KBM-7 (cell line): ENCODE measurements at regions not wholly inside any gene's neighbourhood (a gene's known extent, or its start where the extent isn't known, plus 50 kb on each side); places are given as distances from the start of the nearest gene placed in this dataset.
A peak's percentile ranks its signal among the peaks of the same experiment; 100 is the strongest.
"Not testable (repeated sequence)": the region's sequence is repeated elsewhere in the genome, so short reads cannot be mapped to it uniquely, and the experiment has no call there.

Experiments used
- DNase-seq: peaks from one replicate; pipeline ENCODE4 v3.0.0-alpha.2; 2015
- in situ Hi-C: fragments of 300-500 bp; cut with MboI; formaldehyde crosslinking; loops from 2 replicates; pipeline ENCODE4 v1.14.3; 2020; ENCODE audit warnings: low sequenced_read_pairs, low pct_unique_long_range_greater_than_20kb, mixed read lengths

DNA sequence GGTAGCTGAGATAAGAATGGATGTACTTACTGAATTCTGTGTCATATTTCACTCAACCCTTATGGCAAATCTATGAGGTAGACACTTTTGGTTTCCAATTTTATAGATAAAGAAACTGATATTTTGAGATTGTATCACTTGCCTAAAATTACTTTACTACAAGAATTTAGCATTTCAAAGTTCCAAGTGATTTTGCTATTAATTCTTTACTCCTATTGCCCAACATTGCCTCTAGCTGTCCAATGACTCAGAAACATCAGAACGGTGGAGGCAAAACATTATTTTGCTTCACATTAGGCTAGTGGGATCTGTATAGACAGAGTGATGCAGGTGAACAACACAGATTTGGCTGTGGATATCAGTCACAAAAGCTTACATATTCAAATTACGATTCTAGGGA, 747.2 kb upstream of the NEGR1 start:
- in situ Hi-C loops = no loop called here
- DNase-seq = no peak

DNA sequence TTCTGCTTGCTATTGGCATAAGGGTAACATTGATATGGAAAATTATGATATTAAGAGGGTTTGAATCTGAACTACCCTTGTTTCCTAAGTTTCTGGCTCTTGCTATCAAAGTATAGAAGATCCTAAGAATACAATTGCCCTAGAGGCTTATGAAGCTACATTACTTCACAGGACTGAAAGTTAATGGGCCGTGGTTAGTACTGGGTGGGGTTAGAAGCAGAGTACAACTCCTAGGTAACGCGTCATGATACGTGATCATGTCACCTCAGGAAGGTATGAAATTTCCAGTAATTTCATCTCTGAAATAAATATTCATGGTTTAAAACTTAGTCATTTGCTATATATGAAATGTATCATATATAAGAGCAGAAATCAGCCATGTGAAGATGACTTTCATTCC, 743.8 kb upstream of the NEGR1 start:
- in situ Hi-C loops = no loop called here
- no peak for DNase-seq

DNA sequence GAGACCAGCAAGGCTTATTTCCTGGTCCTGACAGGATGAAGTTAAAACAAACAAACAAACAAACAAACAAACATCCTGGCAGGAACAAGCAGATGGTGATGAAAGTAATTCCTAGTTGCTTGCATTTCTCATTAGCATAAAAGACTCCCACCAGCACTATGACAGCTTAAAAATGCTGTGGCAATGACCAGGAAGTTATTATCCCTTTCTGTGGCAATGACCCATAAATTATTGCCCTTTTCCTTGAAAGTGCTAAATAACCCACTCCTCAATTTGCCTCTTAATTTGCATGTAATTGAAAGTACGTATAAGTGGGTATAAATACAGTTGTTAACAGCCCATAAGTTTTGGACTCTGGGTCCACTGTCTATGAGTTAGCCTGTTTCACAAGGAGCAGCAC, 727.6 kb upstream of the NEGR1 start:
- no peak for DNase-seq
- in situ Hi-C loops = no loop called here

DNA sequence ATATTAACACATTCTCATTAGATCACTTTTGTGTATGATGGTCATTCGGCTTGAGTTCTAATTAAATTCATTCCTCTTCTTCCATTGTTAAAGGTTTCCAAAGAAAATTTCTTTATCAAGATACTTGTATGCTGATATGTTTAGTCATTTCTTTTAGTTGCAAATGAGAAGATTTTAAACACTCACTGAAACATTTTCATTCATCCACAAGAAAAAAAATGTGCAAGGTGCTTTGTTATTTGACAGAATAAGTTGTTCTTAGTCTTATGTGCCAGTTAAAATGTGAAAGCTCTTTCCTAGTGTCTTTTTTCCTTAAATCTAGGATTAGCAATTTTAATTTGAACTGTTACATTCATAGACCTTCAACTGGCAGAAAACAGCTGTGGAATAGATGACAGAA, 727.0 kb upstream of the NEGR1 start:
- in situ Hi-C loops = no loop called here
- DNase-seq = no peak

DNA sequence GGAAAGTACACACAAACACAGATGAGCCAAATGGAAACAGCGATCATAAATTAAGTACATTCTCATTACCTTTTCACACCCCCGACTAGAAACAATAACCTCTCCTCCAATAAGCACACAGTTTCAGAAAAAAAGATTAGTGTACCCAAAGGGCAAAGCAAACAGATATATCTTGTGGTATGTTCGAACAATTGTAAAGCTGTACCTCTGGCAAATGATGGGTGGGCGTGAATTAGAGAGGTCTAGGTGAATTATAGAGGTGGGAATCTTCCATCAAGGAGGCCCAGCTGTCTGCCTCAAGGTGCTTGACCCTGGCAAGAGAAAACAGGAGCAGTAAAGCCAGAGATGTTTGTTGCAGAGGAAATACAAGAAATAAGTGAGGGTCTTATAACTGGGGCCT, 715.3 kb upstream of the NEGR1 start:
- DNase-seq = no peak
- in situ Hi-C loops = no loop called here

DNA sequence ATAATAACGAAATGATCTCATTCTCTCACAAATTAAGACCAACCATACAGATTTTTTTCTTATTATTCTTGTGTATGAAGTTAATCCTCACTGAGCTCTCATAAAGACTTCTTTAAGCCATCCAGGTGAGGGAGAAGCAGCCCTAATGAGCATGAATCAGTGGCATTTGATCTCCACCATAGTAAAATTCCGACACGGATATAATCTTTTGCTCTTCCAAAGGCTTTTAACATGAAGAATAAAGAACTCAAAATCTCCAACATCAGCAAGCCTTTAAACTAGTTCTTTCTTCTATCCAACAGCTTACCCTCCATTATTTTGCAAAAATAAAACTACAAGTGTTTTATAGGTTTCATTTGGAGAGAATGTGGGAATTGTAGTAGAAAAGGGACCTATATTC, 714.7 kb upstream of the NEGR1 start:
- in situ Hi-C loops = no loop called here
- no peak for DNase-seq

DNA sequence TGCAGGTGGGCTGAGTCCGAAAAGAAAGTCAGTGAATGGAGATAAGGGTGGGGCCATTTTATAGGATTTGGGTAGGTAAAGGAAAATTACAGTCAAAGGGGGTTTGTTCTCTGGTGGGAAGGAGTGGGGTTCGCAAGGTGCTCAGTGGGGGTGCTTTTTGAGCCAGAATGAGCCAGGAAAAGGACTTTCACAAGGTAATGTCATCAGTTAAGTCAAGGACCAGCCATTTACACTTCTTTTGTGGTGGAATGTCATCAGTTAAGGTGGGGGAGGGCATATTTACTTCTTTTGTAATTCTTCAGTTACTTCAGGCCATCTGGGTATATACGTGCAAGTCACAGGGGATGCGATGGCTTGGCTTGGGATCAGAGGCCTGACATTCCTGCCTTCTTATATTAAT, 705.5 kb upstream of the NEGR1 start:
- DNase-seq, in situ Hi-C loops: not testable (repeated sequence)

DNA sequence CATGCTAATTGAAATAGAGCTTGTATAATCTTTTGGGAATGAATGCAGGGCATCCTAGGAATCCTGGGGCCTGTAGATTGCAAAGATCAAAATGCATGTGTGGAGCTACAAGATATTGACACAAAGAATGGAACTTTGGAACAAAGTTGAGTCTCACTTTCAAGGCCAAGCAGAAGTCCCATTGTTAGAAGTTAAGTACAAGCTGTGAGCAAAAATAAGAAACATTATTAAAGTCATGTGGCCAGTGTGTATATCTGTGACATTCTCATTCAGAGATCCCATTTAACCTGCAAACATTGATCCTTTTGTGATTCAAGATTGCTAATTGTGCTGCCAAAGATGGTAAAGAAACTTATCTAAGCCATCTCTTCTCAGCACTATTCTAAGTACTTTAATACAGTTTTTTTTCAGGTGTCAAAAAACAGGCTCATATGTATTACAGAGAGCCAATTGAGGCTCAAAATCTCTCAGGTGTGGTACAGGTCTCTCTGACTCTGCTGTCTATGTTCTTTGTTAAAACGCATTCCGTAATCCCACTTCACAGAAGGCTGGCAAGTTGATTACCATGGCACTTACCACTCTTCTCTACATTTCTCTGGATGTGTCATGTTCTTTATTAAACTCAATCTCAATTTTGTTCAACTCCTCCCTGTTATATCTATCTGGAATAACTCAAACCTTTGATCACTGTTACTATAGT, 704.4 kb upstream of the NEGR1 start:
- no peak for DNase-seq
- in situ Hi-C loops = no loop called here

DNA sequence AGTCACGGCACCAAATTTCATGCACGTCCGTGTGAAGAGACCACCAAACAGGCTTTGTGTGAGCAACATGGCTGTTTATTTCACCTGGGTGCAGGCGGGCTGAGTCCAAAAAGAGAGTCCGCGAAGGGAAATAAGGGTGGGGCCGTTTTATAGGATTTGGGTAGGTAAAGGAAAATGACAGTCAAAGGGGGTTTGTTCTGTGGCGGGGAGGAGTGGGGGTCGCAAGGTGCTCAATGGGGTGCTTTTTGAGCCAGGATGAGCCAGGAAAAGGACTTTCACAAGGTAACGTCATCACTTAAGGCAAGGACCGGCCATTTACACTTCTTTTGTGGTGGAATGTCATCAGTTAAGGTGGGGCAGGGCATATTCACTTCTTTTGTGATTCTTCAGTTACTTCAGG, 702.7 kb upstream of the NEGR1 start:
- in situ Hi-C loops, DNase-seq: not testable (repeated sequence)

DNA sequence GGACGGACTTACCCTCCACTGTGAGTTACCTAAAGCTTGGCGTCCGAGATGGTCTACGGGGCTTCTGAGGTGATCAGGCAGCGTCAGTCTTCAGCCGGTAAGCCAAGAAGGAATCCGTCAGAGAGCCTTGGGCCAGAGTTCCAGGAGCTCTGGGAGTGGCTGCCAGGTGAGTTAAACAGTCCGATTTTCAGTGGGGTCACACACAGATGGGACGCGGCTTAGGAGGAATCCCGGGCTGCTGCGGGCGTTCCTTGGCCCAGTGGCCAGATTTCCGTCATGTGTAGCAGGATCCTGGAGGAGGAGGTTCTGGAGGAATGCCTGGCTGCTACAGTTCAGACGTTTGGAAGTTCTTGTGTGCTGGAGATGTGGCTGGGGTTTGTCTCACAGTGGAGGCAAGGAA, 700.7 kb upstream of the NEGR1 start:
- in situ Hi-C loops = not testable (repeated sequence)

DNA sequence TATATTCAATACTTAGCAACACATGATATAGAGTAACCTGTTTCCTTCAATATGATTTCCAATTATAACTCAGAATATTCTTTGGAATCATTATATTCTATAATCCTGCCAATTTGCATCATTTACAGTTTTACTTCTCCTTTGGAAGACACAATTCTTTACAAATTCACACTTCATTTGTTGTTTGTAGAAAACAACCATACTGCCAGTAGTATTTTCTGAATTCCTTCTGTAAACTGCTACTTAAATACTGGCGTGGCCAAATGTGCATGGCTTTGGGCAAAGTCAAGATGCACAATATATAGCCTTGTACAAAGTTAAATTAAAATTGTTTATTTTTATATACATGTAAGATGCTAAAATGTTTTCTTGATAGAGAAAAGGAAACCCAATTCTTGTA, 687.1 kb upstream of the NEGR1 start:
- in situ Hi-C loops = no loop called here
- no peak for DNase-seq

More for the DNA sequence above, 700.7 kb upstream of the NEGR1 start:
- not testable (repeated sequence) for DNase-seq

DNA sequence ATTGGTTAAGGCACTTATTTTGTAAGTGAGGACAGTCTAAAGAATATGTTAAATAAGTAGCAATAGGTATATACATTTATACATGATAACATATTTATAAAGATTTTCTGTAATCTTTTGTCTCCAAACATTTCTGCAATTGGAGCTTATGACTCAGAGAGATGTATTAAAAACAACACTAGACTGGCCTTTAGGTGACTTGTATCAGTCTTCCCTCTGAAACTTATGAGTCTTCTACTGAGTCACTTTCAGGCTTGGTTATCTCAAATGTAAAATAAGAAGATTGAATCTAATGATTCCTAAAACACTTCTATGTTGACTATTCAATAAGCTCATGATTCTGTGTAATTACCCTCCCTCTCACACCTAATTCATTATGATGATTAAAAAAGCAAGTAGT, 672.6 kb upstream of the NEGR1 start:
- in situ Hi-C loops = no loop called here
- no peak for DNase-seq

DNA sequence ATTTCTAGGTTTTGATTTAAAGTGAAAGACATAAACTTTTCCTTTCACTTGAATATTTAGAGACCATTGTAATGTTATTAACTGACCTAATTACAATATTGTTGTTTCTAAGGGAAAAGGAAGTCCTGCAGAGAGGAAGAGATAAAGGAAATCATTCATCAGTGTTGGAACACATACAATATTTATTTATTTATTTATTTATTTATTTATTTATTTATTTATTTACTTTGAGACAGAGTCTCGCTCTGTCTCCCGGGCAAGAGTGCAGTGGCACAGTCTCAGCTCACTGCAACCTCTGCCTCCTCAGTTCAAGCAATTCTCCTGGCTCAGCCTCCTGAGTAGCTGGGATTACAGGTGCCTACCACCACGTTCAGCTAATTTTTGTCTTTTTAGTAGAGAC, 668.6 kb upstream of the NEGR1 start:
- in situ Hi-C loops, DNase-seq: not testable (repeated sequence)

DNA sequence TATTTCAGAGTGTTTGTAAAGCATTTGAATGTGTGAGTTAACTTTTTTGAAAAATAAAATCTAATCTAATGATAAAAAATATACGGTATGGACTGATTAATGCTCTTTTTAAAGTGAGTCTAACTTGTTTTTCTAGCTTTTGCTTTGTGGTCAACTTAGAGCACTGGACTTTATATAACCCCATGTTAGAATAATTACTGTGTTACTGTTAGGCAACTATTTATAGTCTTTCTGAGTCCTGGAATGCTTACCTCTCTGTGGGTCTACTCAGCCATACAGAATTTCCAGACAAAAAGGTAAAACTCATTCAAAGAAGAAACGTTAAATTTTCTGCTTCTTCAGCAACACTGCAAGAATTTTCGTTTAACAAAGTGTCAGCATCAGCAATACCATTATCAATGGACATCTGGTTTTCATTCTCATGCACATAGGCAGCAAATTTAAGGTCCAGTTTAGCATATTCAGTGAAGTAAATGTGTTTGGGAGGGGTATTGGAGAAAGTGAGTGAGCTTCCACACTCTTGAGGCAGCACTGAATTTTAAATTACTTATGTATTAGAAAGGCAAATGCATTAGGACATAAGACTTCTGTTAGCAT, 664.7 kb upstream of the NEGR1 start:
- DNase-seq = no peak
- in situ Hi-C loops = no loop called here

DNA sequence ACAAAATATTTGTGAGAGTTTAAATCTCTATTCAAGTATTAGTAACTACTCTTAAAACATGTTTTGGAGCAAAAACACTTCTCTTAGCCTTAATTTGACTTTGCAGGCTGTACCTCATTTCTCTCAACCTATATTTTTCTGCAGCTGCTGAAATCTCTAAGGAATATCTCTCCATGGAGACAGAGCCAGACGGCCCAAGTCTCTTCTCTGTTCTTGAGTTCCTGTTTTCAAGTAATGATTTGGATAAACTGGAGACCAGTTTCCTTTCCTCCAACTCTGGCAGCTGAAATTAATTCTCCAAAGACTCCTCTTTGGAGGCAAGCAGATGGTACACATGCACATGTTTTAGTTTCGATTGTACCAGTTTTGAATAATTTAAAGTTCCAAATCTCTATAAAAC, 659.7 kb upstream of the NEGR1 start:
- in situ Hi-C loops = no loop called here
- no peak for DNase-seq

DNA sequence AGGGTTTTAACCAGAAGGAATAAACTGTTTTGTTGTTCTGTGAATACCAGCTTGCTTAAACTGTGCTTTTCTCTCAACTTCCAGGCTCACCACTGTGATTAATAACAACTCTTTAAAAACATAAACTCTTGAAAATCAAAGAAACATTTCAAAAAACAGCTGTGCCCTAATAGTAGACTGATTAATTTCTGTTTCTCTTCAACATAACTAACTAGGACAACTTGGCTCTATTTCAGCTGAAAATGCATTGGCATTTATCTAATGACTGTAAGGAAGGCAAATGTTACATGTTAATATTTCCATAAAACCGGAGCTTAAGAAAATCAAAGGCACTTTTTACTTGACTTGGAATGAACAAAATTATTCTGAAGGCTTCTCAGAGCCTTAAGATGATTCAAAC, 656.1 kb upstream of the NEGR1 start:
- in situ Hi-C loops = no loop called here
- DNase-seq = no peak

DNA sequence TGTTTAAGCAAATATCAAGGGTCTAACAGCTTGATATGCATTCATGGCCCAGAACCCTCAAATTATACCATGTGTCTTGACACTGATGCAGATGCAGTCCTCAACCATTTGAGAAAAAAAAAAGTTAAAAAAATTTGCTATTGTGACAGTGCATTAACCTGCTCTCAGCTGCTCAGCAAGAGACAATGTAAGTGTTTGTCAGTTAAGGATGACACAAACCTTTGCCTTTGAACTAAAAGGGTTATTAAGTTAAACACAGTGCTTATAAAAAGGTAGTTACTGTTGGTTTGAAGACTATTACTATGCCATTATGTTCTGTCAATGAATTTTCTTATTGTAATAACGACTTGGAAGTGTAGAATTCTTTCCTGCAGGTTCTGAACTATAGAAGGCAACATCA, 655.6 kb upstream of the NEGR1 start:
- DNase-seq = no peak
- in situ Hi-C loops = no loop called here

DNA sequence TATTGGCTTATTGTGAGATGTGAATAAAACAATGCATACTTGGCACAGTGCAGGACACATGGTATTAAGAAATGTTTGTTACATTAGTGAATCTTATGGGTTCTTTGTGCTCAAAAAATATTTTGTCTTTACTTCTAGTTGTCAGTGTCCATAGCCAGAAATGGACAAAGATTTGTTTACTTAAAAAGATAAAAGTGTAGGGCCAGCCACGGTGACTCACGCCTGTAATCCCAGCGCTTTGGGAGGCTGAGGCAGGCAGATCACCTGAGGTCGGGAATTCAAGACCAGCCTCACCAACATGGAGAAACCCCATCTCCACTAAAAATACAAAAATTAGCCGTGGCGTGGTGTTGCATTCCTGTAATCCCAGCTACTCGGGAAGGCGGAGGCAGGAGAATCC, 654.6 kb upstream of the NEGR1 start:
- in situ Hi-C loops = no loop called here
- DNase-seq = no peak

DNA sequence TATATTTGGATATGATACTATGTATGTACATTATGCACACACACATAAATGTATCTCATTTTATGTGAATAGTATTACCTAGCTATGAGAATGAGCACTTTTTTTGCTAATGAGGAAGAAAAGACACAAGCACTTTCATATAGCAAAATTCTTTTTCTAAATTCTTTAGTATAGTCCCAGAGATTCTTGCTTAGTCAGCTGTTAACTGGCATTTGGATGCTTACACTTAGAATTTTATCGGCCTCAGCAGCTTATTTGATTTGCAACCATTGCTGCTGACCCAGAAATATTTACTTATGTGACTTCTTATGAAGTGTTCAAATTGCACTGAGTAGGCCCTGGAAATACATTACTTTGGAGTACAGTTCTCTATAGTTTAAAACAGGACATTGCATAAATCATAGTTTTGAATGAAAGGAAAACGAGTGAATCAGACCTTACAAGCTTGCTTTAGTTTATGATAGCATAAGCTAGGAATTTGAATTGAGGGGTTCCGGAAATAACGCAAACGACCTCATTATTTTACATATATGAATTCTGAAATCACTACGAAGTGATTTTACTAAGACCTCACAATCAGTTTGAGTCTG, 653.9 kb upstream of the NEGR1 start:
- DNase-seq = no peak
- in situ Hi-C loops = no loop called here

DNA sequence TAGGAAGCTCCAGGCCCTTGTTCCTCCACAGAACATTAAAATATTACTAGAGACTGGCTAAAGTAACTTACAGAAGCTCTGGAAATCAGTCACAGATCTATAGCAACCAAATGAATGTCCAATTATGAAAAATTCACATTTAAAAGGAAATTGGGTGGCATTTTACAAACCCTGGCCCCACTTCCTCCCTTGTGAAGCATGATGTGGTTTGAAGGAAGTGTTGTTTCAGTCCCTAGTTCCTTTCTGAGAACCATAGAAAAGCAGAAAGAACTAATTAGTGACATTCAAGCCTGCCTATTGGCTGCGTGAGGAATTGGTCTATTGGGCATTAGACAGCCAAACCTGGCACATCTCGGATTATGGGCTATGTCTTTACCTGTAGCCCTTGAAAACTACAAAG, 649.7 kb upstream of the NEGR1 start:
- DNase-seq = peak; percentile 7
- in situ Hi-C loops = no loop called here

DNA sequence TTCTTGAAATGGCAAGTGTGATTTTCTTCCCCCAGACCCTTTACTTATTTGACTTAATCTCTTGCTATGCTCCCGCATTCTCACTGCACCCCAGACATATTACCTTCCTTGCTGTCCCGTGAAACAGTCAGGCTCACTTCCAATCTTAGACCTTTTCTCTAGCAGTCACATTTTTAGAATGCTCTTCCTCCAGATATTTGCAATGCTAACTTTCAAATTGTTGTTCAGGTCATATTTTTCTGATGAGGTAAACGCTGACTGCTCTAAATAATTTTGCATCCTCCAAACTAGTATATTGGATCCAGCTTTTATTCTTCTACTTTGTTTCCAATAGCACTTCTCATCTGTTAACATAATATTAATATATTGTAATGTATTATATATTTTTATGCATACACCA, 648.2 kb upstream of the NEGR1 start:
- DNase-seq = no peak
- in situ Hi-C loops = no loop called here
